ENCODE measurements at regions not wholly inside any gene's neighbourhood (a gene's known extent, or its start where the extent isn't known, plus 50 kb on each side); places are given as distances from the start of the nearest gene placed in this dataset.

- TF ChIP-seq ZNF362 (CRISPR knock-in tag; IDR thresholded peaks at IDR 0.05; ENCODE audit: borderline replicate concordance) = no peak
- TF ChIP-seq MED13 (CRISPR knock-in tag; IDR thresholded peaks at IDR 0.05) = no peak
- no peak for TF ChIP-seq ZNF121 (CRISPR knock-in tag; IDR thresholded peaks at IDR 0.05)
- no peak for TF ChIP-seq ZFP41 (CRISPR knock-in tag; IDR thresholded peaks at IDR 0.05; ENCODE audit: borderline replicate concordance)
- no peak for TF ChIP-seq ZSCAN31 (CRISPR knock-in tag; IDR thresholded peaks at IDR 0.05; ENCODE audit: low read depth)
- TF ChIP-seq MYC (CRISPR knock-in tag; IDR thresholded peaks at IDR 0.05; ENCODE audit: borderline replicate concordance) = peak; percentile 33; the same call in 1 of the 2 replicates
- TF ChIP-seq GTF2F1 (IDR thresholded peaks at IDR 0.05; ENCODE audit: low read length) = no peak
- no peak for TF ChIP-seq ZNF782 (CRISPR knock-in tag; IDR thresholded peaks at IDR 0.05; ENCODE audit: borderline replicate concordance)
- TF ChIP-seq ATM (IDR thresholded peaks at IDR 0.05; ENCODE audit: borderline replicate concordance) = no peak
- no peak for TF ChIP-seq ZNF275 (CRISPR knock-in tag; IDR thresholded peaks at IDR 0.05; ENCODE audit: borderline replicate concordance)
- peak; percentile 60 for TF ChIP-seq SALL1 (CRISPR knock-in tag; IDR thresholded peaks at IDR 0.05)
- TF ChIP-seq ZNF580 (CRISPR knock-in tag; IDR thresholded peaks at IDR 0.05; ENCODE audit: borderline replicate concordance, low read depth) = peak; percentile 42; the same call in 1 of the 2 replicates
- TF ChIP-seq SNAI1 (CRISPR knock-in tag; IDR thresholded peaks at IDR 0.05; ENCODE audit: borderline replicate concordance) = no peak
- no peak for TF ChIP-seq ZNF317 (CRISPR knock-in tag; IDR thresholded peaks at IDR 0.05)
- TF ChIP-seq ATF7-NPFF (CRISPR knock-in tag; IDR thresholded peaks at IDR 0.05; ENCODE audit: low read depth) = no peak
- no peak for TF ChIP-seq ATAD3A (CRISPR knock-in tag; IDR thresholded peaks at IDR 0.05)
- no peak for TF ChIP-seq ZNF432 (CRISPR knock-in tag; IDR thresholded peaks at IDR 0.05; ENCODE audit: borderline replicate concordance)
- no peak for TF ChIP-seq ZNF567 (CRISPR knock-in tag; IDR thresholded peaks at IDR 0.05; ENCODE audit: borderline replicate concordance)
- TF ChIP-seq SETDB1 (CRISPR knock-in tag; IDR thresholded peaks at IDR 0.05; ENCODE audit: borderline replicate concordance) = no peak
- TF ChIP-seq CBX2 (IDR thresholded peaks at IDR 0.05; ENCODE audit: low read depth, low read length) = no peak
- TF ChIP-seq CBX2 (CRISPR knock-in tag; IDR thresholded peaks at IDR 0.05; ENCODE audit: low read depth) = no peak
- peak; percentile 16; the same call in 1 of the 2 replicates for TF ChIP-seq CEBPB (IDR thresholded peaks at IDR 0.05; ENCODE audit: borderline replicate concordance, low read depth, low read length)
- TF ChIP-seq JUNB (CRISPR knock-in tag; IDR thresholded peaks at IDR 0.05; ENCODE audit: borderline replicate concordance) = no peak
- TF ChIP-seq CEBPZ (IDR thresholded peaks at IDR 0.05; ENCODE audit: low read length) = no peak
- TF ChIP-seq TMF1 (CRISPR knock-in tag; IDR thresholded peaks at IDR 0.05; ENCODE audit: low read depth) = no peak
Measured at GRCh38 chr1:105632342-105633196, 1423.9 kb upstream of the PRMT6 start (continued).
